HG03457 (cell line): ENCODE measurements at regions not wholly inside any gene's neighbourhood (a gene's known extent, or its start where the extent isn't known, plus 50 kb on each side); places are given as distances from the start of the nearest gene placed in this dataset.
"Not testable (repeated sequence)": the region's sequence is repeated elsewhere in the genome, so short reads cannot be mapped to it uniquely, and the experiment has no call there.

Experiments used
- ATAC-seq: cut with Tn5 transposase; IDR thresholded peaks from one replicate; pipeline ENCODE4 v1.9.1; 2021; ENCODE audit warnings: moderate number of reproducible peaks; ENCODE audit not compliant: unreplicated experiment

DNA sequence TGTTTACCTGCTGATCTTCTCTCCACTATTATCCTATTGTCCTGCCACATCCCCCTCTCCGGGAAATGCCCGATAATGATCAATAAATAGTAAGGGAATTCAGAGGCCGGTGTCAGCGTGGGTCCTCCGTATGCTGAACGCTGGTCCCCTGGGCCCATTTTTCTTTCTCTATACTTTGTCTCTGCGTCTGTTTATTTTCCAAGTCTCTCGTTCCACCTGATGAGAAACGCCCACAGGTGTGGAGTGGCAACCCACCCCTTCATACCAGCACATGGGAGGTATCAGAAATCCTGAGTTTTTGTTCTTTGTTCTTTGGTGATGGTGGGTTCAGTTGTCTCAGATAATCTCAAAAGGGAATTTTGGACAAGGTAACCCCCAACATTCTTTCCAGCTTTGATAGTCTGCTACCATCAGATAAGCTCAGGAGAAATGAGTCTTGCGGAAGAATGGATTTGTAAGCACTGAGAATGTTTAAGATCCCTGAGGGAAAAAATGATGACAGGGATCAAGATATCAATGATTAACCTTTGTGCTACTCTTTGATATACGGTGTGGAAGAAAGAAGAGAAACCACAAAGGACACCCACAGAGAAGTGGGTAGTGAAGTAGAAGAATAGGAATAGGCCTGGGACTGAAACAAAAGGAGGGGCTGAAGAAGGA, 117.9 kb downstream of the CEP44 start:
- no peak for ATAC-seq

DNA sequence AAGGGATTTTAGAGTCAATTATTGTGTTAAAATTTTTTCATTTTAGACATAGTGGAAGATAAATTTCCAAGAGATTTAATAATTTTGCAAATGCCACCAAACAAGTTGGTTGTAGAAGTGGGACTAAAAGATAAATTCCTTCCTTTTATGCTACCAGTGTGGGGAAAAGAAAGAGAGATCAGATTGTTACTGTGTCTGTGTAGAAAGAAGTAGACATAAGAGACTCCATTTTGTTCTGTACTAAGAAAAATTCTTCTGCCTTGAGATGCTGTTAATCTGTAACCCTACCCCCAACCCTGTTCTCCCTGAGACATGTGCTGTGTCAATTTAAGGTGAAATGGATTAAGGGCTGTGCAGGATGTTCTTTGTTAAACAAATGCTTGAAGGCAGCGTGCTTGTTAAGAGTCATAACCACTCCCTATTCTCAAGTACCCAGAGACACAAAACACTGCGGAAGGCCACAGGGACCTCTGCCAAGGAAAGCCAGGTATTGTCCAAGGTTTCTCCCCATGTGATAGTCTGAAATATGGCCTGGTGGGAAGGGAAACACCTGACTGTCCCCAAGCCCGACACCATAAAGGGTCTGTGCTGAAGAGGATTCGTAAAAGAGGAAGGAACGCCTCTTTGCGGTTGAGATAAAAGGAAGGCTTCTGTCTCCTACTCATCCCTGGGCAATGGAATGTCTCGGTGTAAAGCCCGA, 117.0 kb downstream of the CEP44 start:
- ATAC-seq: not testable (repeated sequence)

- no peak for ATAC-seq
These were observed 115.0 kb downstream of the CEP44 start for GRCh38 chr4:174398728-174399127.

GRCh38 chr4:174397366-174398155, 113.8 kb downstream of the CEP44 start:
- no peak for ATAC-seq

DNA sequence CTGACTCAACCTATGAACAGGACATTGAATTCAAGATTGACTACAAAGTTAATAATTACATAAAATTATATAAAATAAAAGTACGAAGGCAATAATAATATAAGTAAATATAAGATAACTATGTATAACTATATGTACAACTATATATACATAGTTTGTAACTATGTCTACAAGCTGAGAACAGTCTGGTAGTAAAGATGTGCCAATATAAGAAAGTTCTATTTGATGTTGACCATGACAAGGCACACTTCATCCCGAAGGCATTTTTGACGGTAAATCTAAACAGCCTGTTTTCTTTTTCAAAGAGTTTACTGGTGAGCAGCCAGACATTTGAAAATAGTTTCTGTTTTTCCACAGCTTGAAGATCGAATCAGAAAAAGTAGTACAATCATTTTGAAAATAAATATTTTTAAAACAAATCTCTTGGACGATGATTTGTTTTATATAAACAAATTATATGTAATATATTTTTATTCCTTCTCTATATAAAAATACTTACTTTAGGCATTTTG, 112.9 kb downstream of the CEP44 start:
- no peak for ATAC-seq

GRCh38 chr4:174394915-174395314, 111.2 kb downstream of the CEP44 start:
- ATAC-seq: no peak

DNA sequence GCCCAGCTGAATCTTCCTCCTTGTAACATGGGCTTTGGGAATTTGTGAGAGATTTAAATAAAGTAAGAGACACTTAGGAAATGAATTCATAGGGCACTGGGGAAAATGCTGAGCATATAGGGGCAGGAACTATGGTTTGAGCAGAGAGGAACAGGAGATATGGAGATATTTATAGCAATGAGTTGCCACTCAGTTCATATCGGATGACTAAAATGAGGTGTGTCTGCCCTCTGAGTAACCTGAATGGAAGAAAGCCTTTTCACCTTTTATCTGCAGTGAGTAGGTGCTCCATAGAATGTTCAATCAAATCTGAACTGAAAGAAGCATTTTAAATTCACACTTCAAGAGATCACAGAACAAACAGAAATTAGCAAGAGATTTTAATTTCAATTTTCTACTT, 105.7 kb downstream of the CEP44 start:
- no peak for ATAC-seq

DNA sequence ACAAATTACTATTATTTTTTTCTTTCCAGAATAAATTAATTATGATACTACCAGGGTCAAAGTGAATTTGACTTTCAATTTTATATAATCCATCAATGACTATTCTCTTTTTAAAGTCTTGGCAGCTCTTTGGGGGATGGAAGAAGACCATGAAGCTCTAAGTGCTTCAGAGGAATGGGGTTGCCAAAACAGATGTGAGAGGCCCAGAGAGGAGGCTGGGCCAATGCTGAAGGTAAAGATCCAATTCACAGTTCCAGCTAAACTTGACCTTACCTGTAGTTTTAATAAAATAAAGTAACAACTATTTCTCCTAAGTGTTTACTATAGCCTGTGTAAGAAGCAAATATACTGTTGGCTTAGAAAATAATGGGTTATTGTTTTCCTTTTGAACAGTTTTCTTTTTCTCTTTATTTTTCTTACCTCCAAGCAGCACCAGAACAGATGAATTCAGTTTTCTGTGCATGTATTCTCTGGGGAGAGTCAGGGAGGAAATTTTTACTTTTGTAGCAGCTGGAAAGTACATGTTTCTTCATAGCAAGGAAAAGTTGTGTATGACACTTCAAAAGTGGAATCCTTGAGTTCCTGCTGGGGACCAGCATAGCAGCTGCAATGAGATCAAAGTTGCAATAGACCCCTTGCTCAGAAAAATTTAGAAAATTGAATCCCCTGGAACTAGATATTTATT, 104.9 kb downstream of the CEP44 start:
- ATAC-seq: no peak

GRCh38 chr4:174387721-174388120, 104.0 kb downstream of the CEP44 start:
- ATAC-seq: no peak

DNA sequence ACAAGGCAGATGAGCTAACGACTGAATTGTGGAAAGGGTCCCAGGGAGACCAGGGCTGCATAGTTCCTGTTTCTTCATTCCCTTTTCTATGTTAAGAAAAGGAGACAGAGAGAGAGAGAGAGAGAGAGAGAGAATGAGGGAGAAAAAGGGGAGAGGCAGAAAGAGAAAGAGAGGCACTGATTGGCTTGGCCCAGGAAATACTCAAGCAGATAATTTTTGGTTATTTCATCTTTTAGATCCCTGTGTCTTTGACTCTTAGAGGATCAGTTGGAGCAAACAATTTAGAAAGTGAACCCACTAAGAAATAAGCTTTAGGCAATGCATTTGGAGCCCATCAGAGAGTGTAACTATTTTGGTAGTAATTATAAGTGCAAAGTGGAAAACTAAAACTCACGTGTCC, 103.4 kb downstream of the CEP44 start:
- ATAC-seq: no peak

GRCh38 chr4:174383783-174384182, 100.1 kb downstream of the CEP44 start:
- ATAC-seq: no peak

DNA sequence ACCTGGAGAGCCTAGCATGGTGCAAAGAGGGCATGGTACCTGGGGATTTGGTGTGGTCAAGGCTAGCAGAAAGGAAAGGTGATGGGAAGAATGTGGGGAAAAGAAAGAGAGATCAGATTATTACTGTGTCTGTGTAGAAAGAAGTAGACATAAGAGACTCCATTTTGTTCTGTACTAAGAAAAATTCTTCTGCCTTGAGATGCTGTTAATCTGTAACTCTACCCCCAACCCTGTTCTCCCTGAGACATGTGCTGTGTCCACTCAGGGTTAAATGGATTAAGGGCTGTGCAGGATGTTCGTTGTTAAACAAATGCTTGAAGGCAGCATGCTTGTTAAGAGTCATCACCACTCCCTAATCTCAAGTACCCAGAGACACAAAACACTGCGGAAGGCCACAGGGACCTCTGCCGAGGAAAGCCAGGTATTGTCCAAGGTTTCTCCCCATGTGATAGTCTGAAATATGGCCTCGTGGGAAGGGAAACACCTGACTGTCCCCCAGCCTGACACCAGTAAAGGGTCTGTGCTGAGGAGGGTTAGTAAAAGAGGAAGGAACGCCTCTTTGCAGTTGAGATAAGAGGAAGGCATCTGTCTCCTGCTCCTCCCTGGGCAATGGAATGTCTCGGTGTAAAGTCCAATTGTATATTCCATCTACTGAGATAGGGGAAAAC, 99.4 kb downstream of the CEP44 start:
- ATAC-seq: not testable (repeated sequence)
